DOHH2 (cell line): ENCODE measurements at regions not wholly inside any gene's neighbourhood (a gene's known extent, or its start where the extent isn't known, plus 50 kb on each side); places are given as distances from the start of the nearest gene placed in this dataset.

ENCODE experiments used
- CTCF ChIP-seq: fragments of 200-600 bp; sonication (generic); IDR thresholded peaks from one replicate; pipeline ENCODE4 v1.5.1; 2014; ENCODE audit warnings: antibody characterized with exemption, mild to moderate bottlenecking, low read depth, low read length; ENCODE audit not compliant: poor library complexity, severe bottlenecking
- EZH2phosphoT487 ChIP-seq: fragments of 200-600 bp; sonication (generic); IDR thresholded peaks from 2 replicates; pipeline ENCODE4 v1.6.1; 2017; ENCODE audit warnings: borderline replicate concordance, mild to moderate bottlenecking, antibody characterized with exemption, low read length, moderate library complexity, mixed read lengths

GRCh38 chr17:12613566-12613965 lies 52.1 kb upstream of the MYOCD start:
- TF ChIP-seq CTCF (no peak), EZH2phosphoT487 (no peak)
